ENCODE measurements at regions not wholly inside any gene's neighbourhood (a gene's known extent, or its start where the extent isn't known, plus 50 kb on each side); places are given as distances from the start of the nearest gene placed in this dataset.

DNA sequence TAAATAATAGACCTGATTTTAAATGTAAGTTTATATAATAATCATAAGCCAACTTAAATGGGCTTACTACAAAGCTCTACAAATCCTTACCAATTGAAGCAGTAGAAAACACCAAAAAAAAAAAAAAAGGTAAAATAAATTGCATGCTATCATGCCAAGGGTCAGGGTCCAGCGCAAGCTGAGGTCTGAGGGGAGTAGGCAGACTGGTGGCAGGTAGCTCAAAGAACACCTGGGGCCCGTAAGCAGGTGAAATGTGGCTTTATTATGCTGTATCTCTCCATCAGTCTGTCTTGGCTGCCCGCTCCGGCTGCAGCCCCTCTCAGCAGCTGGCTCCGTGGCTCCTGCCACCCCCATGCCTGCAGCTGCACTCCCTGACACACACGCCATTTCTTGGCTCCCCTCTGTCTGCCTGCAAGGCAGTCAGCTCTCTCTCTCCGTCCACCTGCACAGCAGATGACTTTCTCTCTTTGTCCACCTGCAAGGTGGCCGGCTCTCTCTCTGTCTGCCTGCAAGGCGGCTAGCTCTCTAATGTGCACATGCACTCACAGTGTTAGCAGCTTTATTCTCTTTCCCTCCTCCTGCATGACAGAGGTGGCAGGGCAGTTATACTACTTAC lies 209.4 kb upstream of the UGT8 start:
- Histone ChIP-seq H3K27me3 (no peaks in the 10 kb centered on the region), H3K4me3 (no peak overlapping the region), H3K27ac (no peak overlapping the region), H3K4me1 (no peaks in the 10 kb centered on the region), H3K36me3 (no peaks in the 10 kb centered on the region), H3K9me3 (no peaks in the 10 kb centered on the region)
- DNase-seq (ENCODE audit: low spot score): no peak
- TF ChIP-seq, protein P1, sequence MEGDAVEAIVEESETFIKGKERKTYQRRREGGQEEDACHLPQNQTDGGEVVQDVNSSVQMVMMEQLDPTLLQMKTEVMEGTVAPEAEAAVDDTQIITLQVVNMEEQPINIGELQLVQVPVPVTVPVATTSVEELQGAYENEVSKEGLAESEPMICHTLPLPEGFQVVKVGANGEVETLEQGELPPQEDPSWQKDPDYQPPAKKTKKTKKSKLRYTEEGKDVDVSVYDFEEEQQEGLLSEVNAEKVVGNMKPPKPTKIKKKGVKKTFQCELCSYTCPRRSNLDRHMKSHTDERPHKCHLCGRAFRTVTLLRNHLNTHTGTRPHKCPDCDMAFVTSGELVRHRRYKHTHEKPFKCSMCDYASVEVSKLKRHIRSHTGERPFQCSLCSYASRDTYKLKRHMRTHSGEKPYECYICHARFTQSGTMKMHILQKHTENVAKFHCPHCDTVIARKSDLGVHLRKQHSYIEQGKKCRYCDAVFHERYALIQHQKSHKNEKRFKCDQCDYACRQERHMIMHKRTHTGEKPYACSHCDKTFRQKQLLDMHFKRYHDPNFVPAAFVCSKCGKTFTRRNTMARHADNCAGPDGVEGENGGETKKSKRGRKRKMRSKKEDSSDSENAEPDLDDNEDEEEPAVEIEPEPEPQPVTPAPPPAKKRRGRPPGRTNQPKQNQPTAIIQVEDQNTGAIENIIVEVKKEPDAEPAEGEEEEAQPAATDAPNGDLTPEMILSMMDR (IDR thresholded peaks at IDR 0.05): no peak

DNA sequence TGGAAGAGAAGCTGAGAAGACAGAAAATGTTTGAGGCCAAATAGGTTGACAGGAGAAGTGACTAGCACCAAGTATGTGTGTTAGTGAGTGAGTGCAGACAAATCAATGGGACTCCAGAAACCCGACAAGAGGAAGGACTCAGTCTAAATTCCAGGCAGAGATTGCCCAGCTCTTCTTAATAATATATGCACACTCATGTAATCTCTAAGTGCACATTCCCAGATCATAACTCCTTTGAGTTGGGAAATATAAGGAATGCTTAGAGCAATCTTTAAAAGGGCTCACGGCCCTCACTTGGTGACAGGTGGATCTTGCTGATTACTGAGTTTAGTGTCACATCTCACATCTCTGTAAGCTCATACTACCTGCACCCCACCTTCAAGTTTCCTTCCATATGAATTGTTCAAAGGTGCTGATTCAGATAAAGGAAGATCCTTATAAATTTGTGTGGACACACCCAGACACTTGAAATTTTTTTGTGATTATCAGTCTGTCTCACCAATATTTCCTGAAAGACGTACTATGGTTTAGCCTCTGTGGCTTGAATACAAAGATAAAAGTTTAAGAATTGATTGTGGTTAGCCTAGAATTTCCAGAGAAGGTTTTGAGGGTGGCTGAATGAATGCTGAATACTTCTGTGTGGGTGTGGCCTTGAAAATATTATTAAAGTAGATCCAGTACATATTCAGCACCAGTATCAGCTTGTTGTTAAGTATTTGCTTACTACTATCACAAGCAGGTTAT lies 205.1 kb upstream of the UGT8 start:
- Histone ChIP-seq H3K36me3 (no peaks in the 10 kb centered on the region), H3K4me3 (no peak overlapping the region), H3K27me3 (no peaks in the 10 kb centered on the region), H3K4me1 (no peaks in the 10 kb centered on the region), H3K9me3 (no peaks in the 10 kb centered on the region), H3K27ac (no peak overlapping the region)
- TF ChIP-seq, protein P1 (IDR thresholded peaks at IDR 0.05): no peak
- DNase-seq (ENCODE audit: low spot score): no peak

DNA sequence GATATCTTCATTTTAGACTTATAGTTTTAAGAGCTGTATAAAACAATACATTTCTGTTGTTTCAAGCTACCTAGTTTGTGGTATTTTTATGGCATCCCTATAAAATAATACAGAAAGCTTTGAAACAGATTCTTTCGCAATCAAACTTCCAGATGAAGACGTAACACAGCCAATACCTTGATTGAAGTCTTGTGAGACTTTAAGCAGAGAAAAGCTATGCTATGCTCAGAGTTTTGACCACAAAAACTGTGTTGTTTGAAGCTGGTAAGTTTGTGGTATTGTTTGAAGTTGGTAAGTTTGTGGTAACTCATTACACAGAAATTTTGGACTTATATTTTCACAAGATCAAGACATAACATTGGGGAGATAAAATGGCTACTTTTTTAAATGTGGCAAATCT lies 201.8 kb upstream of the UGT8 start:
- Histone ChIP-seq H3K4me3 (no peak overlapping the region), H3K36me3 (no peaks in the 10 kb centered on the region), H3K4me1 (no peaks in the 10 kb centered on the region), H3K9me3 (no peaks in the 10 kb centered on the region), H3K27me3 (no peaks in the 10 kb centered on the region), H3K27ac (no peak overlapping the region)
- DNase-seq (ENCODE audit: low spot score): no peak
- TF ChIP-seq, protein P1 (IDR thresholded peaks at IDR 0.05): no peak

DNA sequence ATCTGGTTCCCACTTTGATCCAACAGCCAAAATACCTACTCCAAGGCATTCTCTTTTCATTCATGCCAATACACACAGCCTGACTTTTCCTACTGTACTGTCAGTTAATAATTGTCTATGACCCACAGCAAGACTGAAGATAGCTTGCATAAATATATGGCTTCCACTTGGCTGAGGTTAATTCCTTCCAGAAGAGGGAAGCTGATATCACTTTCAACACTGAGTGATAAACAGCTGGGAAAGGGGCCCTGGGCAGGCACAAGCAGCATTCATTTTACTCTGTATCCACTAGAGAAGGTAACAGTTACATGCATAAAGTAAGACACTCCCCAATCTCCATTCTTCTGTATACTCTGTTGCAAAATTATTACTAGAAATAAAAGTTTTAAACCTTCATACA lies 200.2 kb upstream of the UGT8 start:
- Histone ChIP-seq H3K27ac (no peak overlapping the region), H3K36me3 (no peaks in the 10 kb centered on the region), H3K4me1 (no peaks in the 10 kb centered on the region), H3K9me3 (no peaks in the 10 kb centered on the region), H3K27me3 (no peaks in the 10 kb centered on the region), H3K4me3 (no peak overlapping the region)
- DNase-seq (ENCODE audit: low spot score): no peak
- TF ChIP-seq, protein P1 (IDR thresholded peaks at IDR 0.05): no peak

DNA sequence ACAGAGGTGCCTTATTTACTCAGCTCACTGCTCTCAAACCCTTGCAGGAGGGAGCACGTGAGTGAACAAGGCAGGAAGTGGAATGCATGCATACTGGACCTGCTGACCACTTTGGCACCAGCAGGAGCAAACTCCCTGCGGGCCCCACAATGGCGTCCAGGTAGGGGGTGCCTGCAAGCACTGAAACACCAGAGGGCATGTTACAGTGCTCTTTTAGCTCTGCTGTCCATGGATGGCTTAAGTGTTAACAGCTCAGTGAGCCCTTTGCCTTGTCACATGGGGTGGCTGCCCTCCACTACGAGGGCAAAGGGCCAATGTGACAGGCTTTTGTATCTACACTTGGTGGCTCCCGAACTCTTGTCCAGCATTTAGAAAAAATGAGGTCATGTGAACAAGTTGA lies 199.5 kb upstream of the UGT8 start:
- no peaks in the 10 kb centered on the region for H3K36me3 ChIP-seq
- no peaks in the 10 kb centered on the region for H3K4me1 ChIP-seq
- H3K27ac ChIP-seq: no peak overlapping the region
- no peak overlapping the region for H3K4me3 ChIP-seq
- DNase-seq (ENCODE audit: low spot score): no peak
- no peaks in the 10 kb centered on the region for H3K27me3 ChIP-seq
- TF ChIP-seq, protein P1 (IDR thresholded peaks at IDR 0.05): no peak
- H3K9me3 ChIP-seq: no peaks in the 10 kb centered on the region
